HG02678 (cell line): ENCODE measurements at regions not wholly inside any gene's neighbourhood (a gene's known extent, or its start where the extent isn't known, plus 50 kb on each side); places are given as distances from the start of the nearest gene placed in this dataset.
"Not testable (repeated sequence)": the region's sequence is repeated elsewhere in the genome, so short reads cannot be mapped to it uniquely, and the experiment has no call there.

Experiments
- ATAC-seq: cut with Tn5 transposase; IDR thresholded peaks from one replicate; pipeline ENCODE4 v1.9.1; 2021; ENCODE audit warnings: mild to moderate bottlenecking, moderate library complexity; ENCODE audit not compliant: unreplicated experiment

DNA sequence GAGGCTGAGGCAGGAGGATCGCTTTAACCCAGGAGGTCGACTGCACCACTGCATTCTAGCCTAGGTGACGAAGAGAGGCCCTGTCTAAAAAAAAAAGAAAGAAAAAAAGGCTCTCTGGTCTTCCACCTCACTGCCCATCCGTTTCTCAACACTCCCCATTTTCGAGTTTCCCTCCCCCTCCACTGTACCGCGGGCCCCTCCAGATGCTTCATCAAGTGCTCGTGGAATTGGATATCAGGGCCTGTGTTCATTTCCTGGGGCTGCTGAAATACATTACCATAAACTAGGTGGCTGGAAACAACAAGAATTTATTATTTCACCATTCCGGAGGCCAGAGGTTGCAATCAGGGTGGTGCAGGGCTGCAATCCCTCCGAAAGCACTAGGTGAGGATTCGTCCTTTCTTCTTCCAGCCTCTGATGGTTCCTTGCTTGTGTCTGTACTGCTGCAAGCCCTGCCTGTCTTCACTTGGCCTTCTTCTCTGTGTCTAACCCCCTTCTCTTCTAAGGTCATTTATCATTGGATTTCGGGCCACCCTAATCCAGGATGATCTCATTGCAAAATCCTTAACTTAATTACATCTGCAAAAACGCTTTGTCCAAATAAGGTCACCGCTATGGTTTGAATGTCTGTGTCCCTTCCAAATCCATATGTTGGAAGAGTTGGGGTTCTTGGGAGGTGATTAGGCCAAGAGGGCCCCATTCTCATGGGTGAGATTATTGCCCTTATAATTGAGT, 135.1 kb downstream of the CRLF3 start:
- not testable (repeated sequence) for ATAC-seq

DNA sequence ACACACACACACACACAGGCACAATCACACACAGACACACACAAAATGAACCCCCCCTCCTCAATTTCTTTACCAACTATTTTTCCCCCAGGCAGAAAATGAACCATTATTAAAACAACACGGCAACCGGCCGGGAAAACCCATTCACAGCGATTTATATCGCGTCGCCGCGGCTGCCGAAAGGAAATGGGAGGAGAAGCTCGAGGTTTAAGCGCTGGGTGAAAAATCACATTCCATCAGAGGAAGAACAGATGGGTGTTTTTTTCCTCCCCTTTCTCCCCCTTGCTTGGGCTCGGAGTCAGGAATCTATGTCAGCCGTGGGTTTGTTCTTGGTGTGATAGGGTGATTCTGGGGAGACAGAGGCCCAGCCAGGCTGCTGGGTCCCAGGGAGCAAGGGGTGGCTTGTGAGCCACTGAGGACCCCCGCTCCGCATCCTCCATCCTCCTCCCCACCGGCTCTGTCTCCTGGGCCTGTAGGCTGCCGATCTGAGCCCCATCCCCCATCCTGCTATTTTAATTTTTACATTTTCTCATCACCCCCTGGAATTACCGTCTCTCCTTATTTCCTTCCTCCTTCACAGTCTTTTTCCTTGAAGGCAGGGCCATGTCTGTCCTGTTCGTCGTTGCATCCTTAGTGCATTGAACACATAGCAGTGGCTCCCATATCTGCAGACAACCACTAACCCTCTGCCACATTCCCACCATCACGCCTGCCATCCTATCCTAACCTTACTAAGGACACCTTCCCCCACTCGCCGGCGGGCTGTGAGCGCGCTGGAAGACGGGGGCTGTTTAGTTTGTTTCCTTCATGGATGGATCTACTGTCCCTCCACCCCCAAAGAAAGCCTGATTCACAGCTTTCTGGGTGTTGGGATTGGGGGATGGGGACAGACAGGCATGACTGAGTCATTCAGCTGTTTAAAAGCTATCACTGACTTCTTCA, 137.7 kb downstream of the CRLF3 start:
- ATAC-seq = not testable (repeated sequence)

DNA sequence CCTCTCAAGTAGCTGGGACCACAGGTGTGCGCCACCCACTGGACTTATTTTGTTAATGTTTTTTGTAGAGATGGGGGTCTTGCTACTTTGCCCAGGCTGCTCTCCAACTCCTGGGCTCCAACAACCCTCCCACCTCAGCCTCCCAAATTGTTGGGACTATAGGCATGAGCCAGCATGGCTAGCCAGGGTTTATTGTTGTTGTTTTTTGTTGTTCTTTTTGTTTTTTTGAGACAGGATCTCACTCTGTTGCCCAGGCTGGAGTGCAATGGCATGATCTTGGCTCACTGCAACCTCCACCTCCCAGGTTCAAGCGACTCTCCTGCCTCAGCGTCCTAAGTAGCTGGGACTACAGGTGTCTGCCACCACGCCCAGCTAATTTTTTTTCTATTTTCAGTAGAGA, 142.2 kb downstream of the CRLF3 start:
- not testable (repeated sequence) for ATAC-seq

DNA sequence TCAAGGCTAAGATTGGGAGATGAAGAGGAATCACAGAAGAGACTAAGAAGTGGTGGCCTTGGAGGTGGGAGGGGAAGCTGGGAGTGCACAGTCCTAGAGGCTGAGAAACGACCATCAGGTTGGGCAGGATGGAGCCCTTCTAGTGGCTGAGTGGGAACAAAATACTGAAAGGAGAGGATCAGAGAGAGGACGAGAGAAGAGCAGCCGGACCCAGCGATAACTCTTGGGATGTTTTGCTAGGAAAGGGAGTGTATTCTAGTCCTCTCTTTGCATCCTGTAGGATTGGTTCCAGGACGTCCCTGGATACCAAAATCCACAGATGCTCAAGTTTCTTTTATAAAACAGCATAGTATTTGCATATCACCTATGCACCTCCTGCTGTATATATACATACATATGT, 143.8 kb downstream of the CRLF3 start:
- not testable (repeated sequence) for ATAC-seq

DNA sequence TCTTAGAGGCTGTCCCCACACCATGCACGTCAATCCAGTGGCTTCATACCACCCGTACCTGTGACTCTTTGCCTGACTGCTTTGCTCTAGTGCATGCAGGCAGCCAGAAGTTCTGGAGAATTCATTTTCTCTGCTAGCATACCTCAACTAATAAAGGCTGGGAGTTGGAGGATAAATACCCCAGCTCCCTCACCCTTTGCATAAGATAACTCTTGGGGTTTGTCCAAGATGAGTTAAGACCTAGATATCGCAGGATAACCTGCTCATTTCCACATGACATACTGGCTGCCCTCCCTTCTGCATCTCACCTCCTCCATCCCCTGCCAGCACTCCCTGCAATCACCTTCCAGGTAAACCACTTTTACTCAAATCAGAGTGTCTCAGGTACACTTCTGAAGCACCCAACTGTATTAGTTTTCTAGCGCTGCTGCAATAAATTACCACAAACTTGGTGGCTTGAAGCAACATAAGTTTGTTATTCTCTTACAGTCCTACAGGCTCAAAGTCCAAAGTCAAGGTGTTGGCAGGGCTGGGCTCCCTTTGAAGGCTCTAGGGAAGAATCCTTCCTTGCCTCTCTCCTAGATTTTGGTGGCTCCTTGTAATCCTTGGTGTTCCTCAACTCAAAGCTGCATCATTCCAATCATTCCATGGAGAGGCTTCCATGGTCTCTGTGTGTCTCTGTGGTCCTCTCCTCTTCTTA, 146.8 kb downstream of the CRLF3 start:
- ATAC-seq = no peak

DNA sequence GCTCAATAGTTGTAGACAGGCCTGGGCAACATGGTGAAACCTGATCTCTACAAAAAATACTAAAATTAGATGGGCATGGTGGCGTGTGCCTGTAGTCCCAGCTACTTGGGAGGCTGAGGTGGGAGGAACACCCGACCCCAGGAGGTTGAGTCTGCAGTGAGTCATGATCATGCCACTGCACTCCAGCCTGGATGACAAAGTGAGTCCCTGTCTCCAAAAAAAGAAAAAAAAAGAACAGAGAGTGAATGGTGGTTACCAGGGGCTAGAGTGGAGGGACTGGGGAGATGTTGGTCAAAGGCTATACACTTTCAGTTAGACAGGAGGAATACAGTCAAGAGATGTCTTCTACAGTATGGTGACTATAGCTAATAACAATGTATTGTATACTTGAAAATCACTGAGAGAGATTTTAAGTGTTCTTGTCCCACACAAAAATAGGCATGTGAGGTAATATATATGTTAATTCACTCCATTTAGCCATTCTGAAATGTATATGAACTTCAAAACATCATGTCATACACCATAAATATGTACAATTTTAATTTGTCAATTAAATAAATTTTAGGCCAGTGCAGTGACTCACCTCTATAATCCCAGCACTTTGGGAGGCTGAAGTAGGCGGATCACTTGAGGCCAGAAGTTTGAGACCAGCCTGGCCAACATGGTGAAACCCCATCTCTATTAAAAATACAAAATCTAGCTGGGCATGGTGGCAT, 148.6 kb downstream of the CRLF3 start:
- ATAC-seq = not testable (repeated sequence)

DNA sequence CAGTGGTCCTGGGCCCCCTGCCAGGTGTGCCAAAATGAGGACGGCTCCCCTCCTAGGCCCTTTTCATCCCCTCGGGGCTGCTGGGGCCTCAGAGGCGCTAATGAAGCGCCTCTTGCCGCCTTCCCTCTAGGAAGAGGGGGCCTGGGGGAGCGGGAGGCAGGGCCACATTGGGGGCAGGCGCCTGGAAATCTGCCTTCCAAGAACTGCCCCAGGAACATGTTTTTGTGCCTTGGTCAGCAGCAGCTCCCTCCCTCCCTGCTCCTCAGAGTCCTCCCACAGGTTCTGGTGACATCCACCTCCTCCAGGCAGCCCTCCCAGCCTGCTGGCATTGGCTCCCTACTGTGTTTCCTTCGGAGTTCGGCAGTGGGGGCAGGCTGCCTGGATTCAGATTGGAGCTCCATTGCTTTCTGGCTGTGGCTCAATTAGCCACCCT, 155.3 kb downstream of the CRLF3 start:
- not testable (repeated sequence) for ATAC-seq

DNA sequence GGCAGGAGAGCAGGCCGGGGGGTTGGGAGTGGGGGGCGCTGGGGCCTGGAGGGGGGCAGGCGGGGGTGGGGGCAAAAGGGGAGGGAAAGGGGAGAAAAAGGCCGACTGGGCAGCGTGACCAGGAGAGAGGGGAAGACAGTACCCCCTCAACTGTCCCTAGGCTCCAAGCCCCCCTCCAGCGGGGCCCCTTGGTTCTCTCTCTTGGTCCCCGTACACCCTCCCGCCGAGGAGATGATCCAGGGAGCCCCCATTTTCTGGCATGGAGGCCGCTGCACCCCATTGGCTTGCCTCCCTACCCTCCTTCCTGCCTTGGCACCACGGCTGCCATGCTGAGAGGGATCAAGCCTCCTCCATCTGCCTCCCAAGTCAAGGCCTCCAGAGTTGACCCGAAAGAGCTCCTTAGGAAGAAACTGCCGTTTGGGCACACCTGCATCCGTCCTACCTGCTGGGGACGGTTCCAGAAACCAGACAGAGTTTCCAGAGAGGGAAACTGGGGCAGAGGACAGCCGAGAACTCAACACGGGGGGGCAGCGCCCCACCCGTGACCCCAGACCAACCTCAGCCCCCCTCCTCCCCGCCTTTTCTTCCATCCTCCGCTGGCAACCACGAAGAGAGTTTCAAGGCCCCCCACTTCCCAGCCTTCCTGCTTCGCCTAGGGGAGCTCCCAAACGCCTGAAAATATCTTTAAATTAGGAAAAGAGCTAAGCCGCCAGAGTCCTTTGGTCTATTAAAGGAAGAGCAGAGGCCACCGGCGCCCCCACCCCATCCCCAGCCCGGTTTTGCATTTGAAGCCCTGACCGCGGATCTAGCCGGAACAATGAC, 155.9 kb downstream of the CRLF3 start:
- ATAC-seq = not testable (repeated sequence)

DNA sequence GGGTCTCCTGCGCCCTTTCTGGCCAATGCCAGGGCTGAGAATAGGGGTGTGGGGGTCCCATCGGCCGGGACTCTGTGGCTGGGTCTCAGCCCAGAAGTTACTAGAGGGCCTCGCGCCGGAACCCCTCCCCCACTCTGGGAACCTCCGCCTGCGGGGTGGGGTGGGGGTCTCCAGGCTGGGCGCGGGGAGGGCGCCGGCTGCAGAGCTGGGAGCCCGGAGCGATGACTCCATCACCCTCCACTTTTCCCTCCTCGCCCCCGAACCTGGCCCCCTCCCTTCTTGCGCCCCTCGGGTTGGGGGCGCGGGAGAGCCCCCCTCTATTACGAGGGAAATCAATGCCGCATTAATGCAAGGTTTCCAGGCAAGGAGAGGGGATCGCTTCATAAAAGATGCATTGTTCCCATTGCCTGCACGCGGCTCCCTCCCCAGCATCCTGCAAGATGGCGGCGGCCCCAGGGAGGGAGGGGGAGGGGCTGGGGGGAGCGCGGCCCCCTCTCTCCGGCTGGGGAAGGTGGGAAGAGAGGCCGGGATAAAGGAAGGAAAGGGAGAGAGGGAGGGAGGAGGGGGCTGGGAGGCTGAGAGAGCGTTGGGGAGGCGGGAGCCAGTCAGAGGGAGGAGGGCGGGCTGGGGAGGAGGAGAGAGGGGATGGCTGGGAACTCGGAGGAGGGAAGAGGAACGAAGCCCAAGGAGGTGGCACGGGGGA, 156.7 kb downstream of the CRLF3 start:
- not testable (repeated sequence) for ATAC-seq

DNA sequence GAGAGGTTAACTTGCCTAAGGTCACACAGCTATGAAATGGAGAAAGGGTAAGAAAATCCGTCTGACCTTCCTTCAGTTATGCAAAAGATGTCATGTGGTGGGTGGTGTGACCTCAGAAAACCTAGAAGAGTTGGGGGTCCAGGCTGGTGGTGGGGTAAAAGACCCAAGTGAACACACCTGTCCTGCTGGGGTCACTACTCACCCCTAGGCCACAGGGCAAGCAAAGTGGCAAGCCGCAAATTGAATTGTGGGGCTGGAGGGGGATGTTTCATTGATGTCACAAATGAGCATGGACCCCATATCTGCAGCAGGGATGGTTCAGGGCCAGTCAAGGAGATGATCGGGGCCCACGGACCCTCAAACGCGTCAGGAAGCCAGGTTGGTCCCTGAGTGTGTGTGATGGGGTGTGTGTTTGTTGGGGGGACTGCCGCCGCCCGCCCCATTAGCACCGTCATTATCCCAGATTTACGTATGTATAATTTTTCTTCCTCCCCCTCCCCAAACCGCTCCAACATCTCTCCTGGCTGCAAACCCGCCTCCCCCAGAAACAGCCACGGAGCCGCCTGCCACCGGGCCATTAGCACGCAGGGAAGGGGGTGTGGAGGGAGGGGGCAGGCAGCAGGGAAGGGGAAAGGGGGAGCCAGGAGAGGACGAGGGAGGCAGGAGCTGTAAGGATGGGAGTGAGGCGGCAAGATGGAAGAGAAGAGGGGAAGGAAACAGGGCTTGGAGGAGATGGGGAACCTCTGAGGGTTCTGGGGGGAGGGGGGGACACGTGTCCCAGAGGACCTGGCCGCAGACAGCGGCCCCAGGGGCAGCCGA, 157.4 kb downstream of the CRLF3 start:
- ATAC-seq = not testable (repeated sequence)

DNA sequence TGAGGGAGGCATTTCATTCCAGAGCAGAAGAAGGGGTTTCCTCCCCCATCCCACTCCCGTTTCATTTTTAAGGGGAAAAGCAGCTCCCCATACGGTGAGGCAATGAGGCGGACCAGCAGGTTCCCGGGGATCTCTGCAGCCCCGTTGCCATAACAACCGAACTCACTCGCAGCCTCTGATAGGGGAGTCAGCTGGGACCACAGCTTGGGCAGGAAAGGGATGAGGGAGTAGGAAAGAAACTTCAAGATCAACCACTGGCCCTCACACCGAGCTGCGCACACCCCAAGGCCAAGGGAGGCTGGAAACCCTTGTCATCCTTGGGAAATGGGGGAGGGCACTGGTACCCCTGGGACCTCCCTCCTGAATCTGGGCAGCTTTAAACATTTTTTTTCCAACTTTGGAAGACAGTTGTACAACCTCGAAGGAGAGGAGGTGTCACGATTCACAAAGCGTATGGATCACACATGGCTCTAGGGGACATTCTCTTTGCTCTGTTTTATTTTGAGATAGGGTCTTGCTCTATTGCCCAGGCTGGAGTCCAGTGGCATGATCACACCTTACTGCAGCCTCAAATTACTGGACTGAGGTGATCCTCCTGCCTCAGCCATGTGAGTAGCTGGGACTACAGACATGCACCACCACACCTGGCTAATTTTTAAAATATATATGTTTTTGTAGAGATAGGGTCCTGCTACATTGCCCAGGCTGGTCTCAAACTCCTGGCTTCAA, 160.6 kb downstream of the CRLF3 start:
- not testable (repeated sequence) for ATAC-seq

DNA sequence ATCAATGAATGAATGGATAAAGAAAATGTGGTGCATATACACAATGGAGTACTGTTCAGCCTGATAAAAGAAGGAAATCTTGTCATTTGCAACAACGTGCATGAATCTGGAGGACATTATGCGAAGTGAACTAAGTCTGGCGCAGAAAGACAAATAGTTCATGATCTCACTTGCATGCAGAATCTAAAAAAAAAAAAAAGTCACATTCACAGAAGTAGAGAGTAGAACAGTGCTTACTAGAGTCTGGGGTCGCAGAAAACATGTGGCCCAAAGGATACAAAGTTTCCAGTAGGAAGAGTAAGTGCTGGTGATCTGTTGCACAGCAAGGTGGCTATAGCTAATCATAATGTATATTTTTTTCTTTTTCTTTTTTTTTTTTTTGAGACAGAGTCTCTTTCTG, 167.3 kb downstream of the CRLF3 start:
- not testable (repeated sequence) for ATAC-seq

DNA sequence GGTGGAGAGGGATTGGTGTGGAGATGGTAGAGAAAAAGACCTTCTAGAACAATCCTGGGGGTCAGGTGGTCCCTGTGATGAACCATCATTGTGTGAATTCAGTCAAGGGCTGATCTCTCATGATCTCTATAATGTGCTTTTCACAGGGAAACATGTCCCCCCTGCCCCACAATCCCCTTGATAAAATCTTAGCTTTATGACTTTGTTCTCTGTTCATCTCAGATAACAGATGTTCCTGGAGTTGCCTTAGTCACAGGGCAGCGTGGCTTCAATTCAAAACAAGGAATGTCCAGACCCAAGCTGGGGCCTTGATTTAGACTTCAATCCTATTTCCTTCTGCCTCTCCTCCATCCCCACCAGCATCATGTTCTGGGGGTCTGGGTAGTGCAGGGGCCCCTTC, 171.5 kb downstream of the CRLF3 start:
- ATAC-seq = not testable (repeated sequence)

DNA sequence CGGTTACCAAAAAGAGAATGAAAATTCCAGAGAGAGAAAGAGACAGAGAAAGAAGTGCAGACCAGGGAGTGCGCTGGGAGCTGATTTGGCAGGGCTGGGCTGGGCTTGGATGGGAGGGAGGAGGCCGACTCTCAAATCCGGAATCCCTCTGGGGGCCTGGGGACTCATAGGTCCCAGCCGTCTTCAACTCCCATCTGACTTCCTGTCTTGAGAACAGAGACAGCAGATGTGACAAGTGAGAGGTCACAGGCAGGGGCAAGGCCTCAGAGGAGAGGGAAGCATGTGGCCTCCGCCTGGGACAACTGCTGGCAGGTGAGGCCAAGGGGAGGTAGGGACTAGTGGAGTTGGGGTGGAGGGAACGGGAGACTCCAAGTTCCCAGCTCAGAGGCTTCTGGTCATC, 172.9 kb downstream of the GOSR1 start:
- not testable (repeated sequence) for ATAC-seq

DNA sequence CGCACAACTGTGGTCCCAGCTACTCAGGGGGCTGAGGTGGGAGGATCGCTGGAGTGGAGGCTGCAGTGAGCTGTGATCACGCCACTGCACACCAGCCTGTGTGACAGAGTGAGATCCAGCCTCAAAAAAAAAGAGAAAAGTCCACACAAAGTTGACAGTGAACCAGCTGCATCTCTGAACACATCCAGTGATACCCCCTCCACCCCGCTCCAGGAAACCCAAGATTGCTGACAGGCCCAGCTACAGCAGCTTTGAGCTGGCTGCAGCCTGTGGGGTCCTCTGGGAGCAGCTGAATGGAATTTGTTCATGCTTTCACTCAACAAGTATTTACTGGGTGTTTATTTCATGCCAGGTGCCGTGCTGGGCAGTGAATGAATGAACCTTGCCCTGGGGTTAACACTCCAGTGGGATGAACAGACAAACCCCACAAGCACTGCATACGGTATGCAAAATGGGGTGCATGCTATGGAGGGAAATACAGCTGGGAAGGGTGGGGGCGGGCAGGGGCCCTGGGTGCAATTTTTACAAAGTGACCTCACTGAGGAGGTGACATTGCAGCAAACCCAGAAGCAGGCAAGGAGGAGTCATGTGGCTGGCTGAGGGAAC, 170.9 kb downstream of the GOSR1 start:
- ATAC-seq = not testable (repeated sequence)

DNA sequence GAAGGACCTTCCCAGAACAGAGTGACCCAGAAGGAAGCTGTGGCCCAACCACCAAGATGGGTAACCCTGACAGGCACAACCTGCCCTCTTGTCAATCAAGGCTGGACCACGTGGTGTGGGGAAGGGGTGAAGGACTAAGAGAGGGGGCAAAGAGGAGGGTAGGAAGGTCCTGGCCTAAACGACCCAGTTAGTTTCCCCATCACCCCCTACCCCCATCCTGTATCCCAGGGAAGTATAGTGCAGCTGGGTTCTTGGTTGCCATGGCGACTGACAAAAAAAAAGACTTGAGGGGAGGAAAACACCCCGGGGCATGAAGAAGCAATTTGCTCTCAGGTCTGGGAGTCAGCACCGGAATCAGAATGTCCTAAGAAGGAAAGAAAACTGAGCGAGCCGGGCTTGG, 168.7 kb downstream of the GOSR1 start:
- not testable (repeated sequence) for ATAC-seq

DNA sequence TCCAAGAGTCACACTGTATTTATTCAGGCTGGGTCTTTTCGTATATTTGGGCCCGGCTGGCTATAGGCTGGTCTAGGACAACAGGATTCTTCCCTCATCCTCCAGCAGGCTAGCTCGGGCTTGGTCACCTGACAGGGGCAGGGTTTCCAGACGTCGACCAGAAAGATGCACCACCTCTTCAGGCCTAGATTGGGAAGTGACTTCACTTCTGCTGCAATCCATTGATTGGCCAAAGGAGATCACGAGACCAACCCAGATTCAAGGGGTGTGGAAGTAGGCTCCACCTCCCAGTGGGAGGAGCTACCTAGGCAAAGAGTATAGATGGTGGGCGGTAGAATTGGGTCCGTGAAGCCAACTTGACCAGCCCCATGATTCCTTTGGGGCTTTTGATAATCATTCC, 167.5 kb downstream of the GOSR1 start:
- not testable (repeated sequence) for ATAC-seq
